GM12873 (cell line): ENCODE measurements at regions not wholly inside any gene's neighbourhood (a gene's known extent, or its start where the extent isn't known, plus 50 kb on each side); places are given as distances from the start of the nearest gene placed in this dataset.

ENCODE experiments used
- TF ChIP-seq, protein P1 (sequence below): IDR thresholded peaks from 2 replicates; pipeline ENCODE4 v1.5.1; 2012; ENCODE audit warnings: low read depth, mild to moderate bottlenecking, moderate library complexity, low read length, control low read depth; ENCODE audit not compliant: insufficient read depth; ENCODE audit errors: missing control alignments

DNA sequence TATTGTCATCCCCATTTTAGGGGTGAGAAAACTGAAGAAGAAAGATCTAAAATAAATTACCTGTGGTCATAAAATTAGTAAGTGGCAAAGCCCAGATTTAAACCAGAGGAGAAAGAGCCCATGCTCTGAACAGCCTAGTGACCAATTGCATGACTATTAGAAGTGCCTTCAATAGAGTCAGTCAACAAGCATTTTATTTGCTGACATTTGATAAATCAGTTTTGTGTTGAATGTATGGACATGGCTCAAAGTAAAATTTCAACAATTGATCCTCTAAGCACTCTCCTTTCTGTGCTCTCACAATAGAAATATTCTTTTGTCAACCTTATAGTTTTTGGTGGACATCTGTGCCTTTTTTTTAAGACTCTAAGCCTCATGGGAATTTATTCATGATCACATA is 572.9 kb upstream of the SOX9 start:
- TF ChIP-seq, protein P1, sequence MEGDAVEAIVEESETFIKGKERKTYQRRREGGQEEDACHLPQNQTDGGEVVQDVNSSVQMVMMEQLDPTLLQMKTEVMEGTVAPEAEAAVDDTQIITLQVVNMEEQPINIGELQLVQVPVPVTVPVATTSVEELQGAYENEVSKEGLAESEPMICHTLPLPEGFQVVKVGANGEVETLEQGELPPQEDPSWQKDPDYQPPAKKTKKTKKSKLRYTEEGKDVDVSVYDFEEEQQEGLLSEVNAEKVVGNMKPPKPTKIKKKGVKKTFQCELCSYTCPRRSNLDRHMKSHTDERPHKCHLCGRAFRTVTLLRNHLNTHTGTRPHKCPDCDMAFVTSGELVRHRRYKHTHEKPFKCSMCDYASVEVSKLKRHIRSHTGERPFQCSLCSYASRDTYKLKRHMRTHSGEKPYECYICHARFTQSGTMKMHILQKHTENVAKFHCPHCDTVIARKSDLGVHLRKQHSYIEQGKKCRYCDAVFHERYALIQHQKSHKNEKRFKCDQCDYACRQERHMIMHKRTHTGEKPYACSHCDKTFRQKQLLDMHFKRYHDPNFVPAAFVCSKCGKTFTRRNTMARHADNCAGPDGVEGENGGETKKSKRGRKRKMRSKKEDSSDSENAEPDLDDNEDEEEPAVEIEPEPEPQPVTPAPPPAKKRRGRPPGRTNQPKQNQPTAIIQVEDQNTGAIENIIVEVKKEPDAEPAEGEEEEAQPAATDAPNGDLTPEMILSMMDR: no peak

DNA sequence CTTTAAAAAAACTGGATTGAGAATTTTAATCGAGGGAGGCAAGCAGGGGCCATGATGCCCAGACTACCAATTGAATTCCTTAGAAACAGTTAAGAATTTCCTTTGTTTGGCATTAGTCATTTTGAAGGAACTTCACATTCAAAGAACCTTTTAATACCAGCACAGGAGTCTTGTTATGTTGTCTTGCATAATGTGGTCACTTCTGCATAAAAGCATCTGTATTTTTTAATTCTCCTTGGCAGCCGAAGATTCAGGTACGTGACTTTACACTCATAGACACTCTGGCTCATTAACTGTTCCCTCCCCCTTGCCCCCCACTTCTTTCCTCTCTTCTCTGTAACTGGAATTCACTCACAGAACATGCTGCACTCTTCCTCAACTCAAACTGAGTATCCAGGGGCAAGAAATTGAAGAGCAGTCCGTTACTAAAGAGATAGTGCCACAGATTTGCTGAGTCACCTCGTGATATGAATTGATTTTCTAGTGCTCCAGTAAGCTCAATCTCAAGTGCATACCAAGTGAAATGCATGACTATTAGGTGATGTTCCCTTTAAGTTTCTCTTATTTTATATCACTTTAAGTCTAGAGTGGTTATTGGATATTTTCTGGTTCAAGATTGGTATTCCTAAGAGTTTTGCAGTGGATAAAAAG is 572.2 kb upstream of the SOX9 start:
- TF ChIP-seq, protein P1: no peak

DNA sequence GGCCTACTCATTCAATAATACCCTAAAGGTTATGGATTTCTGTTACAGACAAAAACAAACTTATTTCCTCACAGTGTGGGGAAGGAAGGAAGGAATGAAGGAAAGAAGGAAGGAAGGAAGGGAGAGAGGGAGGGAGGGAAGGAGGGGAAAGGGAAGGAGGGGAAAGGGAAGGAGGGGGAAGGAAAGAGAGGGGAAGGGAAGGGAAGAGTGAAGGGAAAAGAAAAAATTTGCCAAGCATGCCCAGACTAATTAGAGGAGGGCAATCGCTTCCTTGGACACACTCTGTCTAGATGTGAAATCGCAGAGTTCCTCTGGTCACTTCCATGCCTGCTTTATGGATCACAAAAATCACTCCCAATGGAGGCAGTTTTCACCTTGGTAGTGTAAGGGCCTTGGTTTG is 570.1 kb upstream of the SOX9 start:
- TF ChIP-seq, protein P1: no peak

DNA sequence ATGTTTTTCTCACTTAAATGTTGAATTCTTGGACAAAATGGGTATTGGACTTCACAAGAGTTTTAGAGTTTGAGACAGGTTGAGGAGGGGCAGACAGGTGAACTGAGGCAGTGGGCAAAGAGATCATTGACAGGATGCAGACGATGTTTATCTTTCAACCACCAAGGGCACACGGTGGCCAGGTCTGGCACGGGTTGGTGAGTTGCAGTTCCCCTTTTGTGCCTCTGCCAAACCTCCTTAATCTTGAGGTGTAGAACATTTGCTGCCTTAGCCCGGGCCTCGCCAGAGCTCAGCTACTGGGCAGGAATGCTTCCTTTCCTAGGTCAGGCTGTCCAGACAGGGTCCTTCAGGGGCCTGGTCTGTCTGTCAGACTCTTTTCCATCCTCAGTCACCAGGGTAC is 567.4 kb upstream of the SOX9 start:
- TF ChIP-seq, protein P1: no peak

DNA sequence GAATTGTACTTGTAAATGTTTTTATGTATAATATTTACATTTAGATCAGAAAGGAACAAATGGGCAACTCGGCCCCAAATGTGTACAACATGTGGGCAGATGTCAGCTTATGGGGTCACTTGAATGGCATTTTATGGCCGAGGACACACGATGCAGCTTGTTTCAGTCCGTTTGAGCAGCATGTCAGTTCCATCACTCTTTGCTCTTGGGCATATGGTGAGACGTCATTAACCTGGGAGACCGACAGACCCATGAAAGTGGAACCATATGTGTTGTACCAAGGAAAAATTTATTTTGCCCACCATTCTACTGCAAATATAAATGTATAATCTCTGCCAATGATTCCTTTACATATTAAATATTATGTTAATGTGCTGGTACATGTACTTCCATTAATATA is 561.9 kb upstream of the SOX9 start:
- TF ChIP-seq, protein P1: no peak

DNA sequence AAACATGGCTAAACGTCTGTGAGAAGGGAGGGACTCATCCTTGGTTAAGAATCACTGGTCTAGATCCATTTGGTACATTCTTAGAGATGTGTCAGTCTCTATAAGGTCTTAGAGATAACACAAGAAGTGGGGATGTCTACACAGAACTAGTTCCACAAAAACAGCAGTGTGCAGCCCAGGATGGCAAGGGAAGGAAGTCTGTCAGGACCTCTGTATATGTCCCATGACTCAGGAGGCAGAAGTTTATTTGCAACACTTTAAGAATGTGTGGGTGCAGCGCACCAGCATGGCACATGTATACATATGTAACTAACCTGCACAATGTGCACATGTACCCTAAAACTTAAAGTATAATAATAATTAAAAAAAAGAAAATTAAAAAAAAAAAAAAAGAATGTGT is 548.5 kb upstream of the SOX9 start:
- TF ChIP-seq, protein P1: no peak

DNA sequence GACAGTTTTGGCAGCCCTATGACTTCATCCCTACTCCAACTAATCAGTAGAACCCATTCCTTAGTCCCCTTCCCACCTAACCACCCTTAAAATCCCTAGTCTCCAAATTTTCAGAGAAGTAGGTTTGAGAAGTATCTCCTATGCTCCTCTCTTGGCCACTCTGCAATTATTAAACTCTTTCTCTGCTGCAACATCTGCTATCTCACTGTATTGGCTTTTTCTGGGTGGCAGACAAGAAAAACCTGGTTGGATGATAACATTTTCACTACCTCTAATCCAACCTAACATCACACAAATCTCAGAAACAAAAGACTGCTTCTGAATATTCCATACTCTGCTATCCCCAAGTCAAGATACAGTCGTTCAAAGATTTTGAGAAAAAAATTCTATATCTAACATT is 542.4 kb upstream of the SOX9 start:
- TF ChIP-seq, protein P1: no peak
